Glutamatergic neuron (in vitro differentiated cells): ENCODE measurements at regions not wholly inside any gene's neighbourhood (a gene's known extent, or its start where the extent isn't known, plus 50 kb on each side); places are given as distances from the start of the nearest gene placed in this dataset.

Experiments used
- DNase-seq: peaks from one replicate; pipeline ENCODE4 v3.0.0; 2022
- H3K27ac Mint-ChIP-seq: one replicate; pipeline ENCODE4 v1.8.0; 2020; ENCODE audit warnings: mild to moderate bottlenecking, mixed read lengths, inconsistent platforms; ENCODE audit not compliant: unreplicated experiment
- H3K27me3 Mint-ChIP-seq: one replicate; pipeline ENCODE4 v1.8.0; 2020; ENCODE audit warnings: mild to moderate bottlenecking, moderate library complexity, mixed read lengths, inconsistent platforms; ENCODE audit not compliant: unreplicated experiment
- H3K36me3 Mint-ChIP-seq: one replicate; pipeline ENCODE4 v1.8.0; 2020; ENCODE audit warnings: mild to moderate bottlenecking, mixed read lengths, inconsistent platforms; ENCODE audit not compliant: unreplicated experiment
- H3K4me1 Mint-ChIP-seq: one replicate; pipeline ENCODE4 v1.8.0; 2020; ENCODE audit warnings: mild to moderate bottlenecking, low read depth, mixed read lengths, inconsistent platforms; ENCODE audit not compliant: unreplicated experiment
- H3K4me3 Mint-ChIP-seq: one replicate; pipeline ENCODE4 v1.8.0; 2020; ENCODE audit warnings: mild to moderate bottlenecking, mixed read lengths, inconsistent platforms; ENCODE audit not compliant: unreplicated experiment
- H3K9me3 Mint-ChIP-seq: one replicate; pipeline ENCODE4 v1.8.0; 2020; ENCODE audit warnings: mild to moderate bottlenecking, moderate library complexity, mixed read lengths, inconsistent platforms; ENCODE audit not compliant: unreplicated experiment
- CTCF ChIP-seq: fragments of 200-600 bp; sonication (generic); IDR thresholded peaks from one replicate; pipeline ENCODE4 v1.5.0; 2021; ENCODE audit not compliant: partially characterized antibody, unreplicated experiment

- Mint-ChIP-seq H3K4me1 (no peaks in the 10 kb centered on the region), H3K9me3 (no peaks in the 10 kb centered on the region), H3K27me3 (no peaks in the 10 kb centered on the region), H3K27ac (no peak overlapping the region), H3K4me3 (no peak overlapping the region), H3K36me3 (no peaks in the 10 kb centered on the region)
- TF ChIP-seq CTCF = no peak
- no peak for DNase-seq
Observed at GRCh38 chr13:97660594-97661260, 226.8 kb downstream of the RAP2A start.

GRCh38 chr13:97686594-97686993, 252.6 kb downstream of the RAP2A start:
- Mint-ChIP-seq H3K9me3 (peaks cover 2% of the 10 kb centered on the region), H3K36me3 (no peaks in the 10 kb centered on the region), H3K4me1 (no peaks in the 10 kb centered on the region), H3K4me3 (no peak overlapping the region), H3K27me3 (no peaks in the 10 kb centered on the region), H3K27ac (no peak overlapping the region)
- DNase-seq = no peak
- TF ChIP-seq CTCF = no peak

GRCh38 chr13:97692628-97693027, 258.7 kb downstream of the RAP2A start:
- Mint-ChIP-seq H3K27ac (no peak overlapping the region), H3K4me1 (peaks cover 4% of the 10 kb centered on the region), H3K9me3 (peaks cover 2% of the 10 kb centered on the region), H3K36me3 (no peaks in the 10 kb centered on the region), H3K4me3 (no peak overlapping the region), H3K27me3 (peaks cover 4% of the 10 kb centered on the region)
- DNase-seq = no peak
- no peak for TF ChIP-seq CTCF

GRCh38 chr13:97695684-97696083, 257.8 kb upstream of the IPO5 start:
- Mint-ChIP-seq H3K27ac (no peak overlapping the region), H3K36me3 (no peaks in the 10 kb centered on the region), H3K4me3 (no peak overlapping the region), H3K9me3 (no peaks in the 10 kb centered on the region), H3K4me1 (peaks cover 4% of the 10 kb centered on the region), H3K27me3 (peaks cover 4% of the 10 kb centered on the region)
- DNase-seq = no peak
- TF ChIP-seq CTCF = no peak

- Mint-ChIP-seq H3K4me1 (peaks cover 4% of the 10 kb centered on the region), H3K36me3 (no peaks in the 10 kb centered on the region), H3K27ac (no peak overlapping the region), H3K4me3 (no peak overlapping the region), H3K27me3 (peaks cover 4% of the 10 kb centered on the region), H3K9me3 (no peaks in the 10 kb centered on the region)
- no peak for DNase-seq
- TF ChIP-seq CTCF = no peak
Observed at GRCh38 chr13:97696921-97697320, 256.6 kb upstream of the IPO5 start.
